LoVo (cell line): ENCODE measurements at regions not wholly inside any gene's neighbourhood (a gene's known extent, or its start where the extent isn't known, plus 50 kb on each side); places are given as distances from the start of the nearest gene placed in this dataset.
"Not testable (repeated sequence)": the region's sequence is repeated elsewhere in the genome, so short reads cannot be mapped to it uniquely, and the experiment has no call there.

ENCODE experiments used
- DNase-seq: peaks from one replicate; pipeline ENCODE4 v3.0.0-alpha.2; 2016; ENCODE audit warnings: low spot score

DNA sequence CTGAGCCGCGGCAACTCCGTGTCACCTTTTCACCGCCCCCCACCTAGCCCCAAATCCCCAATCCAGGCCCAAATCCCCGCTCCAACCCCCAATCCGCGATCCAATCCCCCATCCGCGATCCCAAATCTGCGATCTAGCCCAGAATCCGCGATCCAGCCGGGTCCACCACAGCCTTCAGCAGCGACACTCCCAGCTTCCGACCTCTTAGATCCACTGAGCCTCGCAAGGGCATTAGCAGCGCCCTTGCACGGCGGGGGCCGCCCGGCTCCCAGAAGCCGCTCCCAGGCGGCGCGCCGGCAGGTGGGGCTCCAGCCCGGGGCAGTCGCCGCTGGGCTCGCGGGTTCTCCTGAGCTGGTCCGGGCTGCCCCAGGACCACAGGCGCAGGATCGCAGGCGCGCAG, 116.1 kb upstream of the TPTE start:
- DNase-seq, result not testable (repeated sequence)

DNA sequence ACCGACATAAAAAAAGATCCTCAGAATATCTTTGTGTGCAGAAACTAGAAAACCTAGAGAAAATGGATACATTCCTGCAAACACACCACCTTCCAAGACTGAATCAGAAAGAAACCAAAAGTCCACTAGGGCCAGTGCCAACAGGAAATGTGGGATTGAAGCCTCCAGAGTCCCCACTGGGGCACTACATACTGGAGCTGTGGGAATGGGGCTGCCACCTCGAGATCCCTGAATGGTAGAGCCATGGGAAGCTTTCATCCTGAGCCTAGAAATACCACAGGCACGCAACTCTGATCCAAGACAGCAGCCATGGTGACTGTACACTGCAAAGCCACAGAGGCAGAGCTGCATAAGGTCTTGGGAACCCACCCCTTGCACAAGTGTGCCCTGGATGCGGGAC, 111.6 kb upstream of the TPTE start:
- DNase-seq, result not testable (repeated sequence)

DNA sequence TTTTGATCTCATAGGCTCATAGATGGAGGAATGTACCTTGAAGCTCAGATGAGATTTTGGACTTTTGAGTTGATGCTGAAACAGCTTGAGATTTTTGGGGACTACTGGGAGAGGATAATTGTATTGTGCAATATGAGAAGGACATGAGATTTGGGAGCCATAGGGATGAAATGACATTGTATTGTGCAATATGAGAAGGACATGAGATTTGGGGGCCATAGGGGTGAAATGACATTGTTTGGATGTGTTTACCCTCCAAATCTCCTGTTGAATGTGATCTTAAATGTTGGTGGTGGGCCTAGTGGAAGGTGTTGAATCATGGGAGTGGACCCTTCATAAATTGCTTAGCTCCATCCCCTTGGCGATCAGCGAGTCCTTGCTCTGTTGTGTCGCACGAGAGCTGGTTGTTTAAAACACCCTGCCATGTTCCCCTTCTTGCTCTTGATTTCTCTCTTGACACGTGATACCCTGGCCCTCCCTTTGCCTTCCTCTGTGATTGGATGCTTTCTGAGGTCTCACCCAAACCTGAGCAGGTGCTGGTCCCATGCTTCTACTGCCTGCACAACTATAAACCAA, 110.9 kb upstream of the TPTE start:
- DNase-seq, result not testable (repeated sequence)

DNA sequence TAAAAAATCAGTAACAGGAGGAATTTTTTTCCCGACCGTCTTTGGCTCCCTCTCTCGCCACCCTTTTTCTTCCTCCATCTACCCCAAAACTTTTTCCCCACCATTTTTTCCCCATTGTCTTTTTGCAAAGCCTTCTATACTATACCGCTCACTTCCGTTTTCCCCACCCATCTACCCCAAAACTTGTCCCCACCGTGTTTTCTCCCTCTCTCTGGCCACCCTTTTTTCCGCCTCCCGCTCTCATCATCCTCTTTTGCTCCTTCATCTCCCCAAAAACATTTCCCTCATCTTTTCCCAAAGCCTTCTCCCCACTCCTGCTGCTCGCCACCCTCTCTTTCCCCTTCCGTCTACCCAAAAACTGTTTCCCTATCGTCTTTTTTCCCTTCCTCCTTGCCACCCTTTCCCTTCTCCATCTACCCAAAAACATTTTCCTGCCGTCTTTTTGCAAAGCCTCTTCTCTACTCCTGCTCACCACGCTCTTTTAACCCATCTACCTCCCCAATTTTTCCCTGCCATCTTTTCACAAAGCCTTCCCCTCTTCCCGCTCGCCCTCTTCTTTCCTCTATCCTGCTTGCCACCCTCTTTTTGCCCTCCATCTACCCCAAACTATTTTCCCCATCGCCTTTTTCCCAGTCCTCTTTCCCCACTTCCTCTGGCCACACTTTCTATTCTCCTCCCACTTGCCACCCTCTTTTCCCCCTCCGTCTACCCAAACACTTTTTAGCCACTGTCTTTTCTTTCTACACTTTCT, 109.4 kb upstream of the TPTE start:
- not testable (repeated sequence) for DNase-seq

DNA sequence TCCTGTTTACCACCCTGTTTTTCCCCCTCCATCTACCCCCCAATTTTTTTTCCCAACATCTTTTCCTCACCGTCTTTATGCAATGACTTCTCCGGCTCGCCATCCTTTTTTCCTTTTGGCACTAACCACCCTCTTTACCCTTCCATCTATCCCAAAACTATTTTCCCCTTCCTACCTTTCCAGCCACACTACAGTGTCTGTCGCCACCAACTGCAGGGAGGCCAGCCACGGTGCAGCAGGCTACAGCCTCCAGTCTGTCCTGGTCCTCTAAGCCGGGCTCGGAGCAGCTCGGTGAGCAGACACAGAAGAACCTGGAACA, 108.5 kb upstream of the TPTE start:
- not testable (repeated sequence) for DNase-seq

GRCh38 chr21:10413247-10414120, 107.9 kb upstream of the TPTE start:
- DNase-seq, result not testable (repeated sequence)

- DNase-seq, result not testable (repeated sequence)
These were observed 107.1 kb upstream of the TPTE start for GRCh38 chr21:10414121-10414924.

GRCh38 chr21:10414925-10415254, 106.5 kb upstream of the TPTE start:
- DNase-seq, result not testable (repeated sequence)

DNA sequence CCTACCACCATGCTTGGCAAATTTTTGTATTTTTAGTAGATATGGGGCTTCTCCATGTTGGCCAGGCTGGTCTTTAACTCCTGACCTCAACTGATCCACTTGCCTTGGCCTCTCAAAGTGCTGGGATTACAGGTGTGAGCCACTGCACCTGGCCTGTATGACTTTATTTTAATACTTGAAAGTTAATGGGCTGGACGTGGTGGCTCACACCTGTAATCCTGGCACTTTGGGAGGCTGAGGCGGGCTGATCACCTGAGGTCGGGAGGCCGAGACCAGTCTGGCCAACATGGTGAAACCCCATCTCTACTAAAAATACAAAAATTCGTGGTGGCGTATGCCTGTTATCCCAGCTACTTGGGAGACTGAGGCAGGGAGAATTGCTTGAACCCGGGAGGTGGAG, 105.9 kb upstream of the TPTE start:
- DNase-seq, result not testable (repeated sequence)

DNA sequence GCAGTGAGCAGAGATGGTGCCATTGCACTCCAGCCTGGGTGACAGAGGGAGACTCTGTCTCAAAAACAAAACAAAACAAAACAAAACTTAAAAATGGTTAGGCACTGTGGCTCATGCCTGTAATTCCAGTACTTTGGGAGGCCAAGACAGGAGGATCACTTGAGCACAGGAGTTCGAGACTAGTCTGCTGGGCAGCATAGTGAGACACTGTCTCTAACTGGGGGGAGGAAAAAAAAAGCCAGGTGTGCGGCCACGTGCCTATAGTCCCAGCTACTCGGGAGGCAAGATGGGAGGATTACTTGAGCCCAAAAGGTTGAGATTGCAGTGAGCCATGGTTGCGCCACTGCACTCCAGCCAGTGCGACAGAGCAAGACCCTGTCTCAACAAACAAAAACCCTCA, 105.5 kb upstream of the TPTE start:
- DNase-seq, result not testable (repeated sequence)

DNA sequence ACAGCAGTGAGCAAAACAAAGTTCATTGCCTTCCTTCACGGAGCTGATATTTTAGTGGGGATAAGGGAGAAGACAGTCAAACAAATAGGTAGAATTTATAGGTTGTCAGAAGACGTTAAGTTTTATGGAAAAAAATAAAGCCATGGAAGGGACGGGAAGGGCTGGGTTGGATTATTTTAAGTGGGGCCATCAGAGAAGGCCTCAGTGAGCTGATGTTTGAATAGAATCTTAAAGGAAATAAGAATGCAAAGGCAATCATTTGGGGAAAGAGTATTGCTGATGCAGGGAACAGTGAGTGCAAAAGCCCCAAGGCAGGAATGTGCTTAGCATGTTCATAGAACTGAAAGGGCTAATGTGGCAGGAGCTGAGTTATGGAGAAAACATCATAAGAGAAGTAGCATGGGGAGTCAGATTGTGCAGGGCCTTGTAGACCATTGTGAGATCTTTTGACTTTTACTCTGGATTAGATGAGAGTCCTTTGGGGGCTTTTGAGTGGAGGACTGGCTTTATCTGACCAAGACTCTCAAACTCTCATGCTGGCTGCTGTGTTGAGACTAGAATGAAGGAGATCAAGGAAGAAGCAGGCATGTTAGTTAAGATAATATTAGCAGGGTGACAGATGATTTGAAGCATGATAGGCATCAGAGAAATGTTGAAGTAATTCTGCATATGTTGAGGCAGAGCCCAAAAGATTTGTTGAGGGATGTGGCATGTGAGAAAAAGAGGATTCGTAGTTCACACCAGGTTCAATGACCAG, 104.5 kb upstream of the TPTE start:
- DNase-seq, result not testable (repeated sequence)

- DNase-seq, result not testable (repeated sequence)
These were observed 103.8 kb upstream of the TPTE start for GRCh38 chr21:10417551-10418002.

GRCh38 chr21:10418250-10419048, 102.9 kb upstream of the TPTE start:
- DNase-seq, result not testable (repeated sequence)

- DNase-seq, result not testable (repeated sequence)
These were observed 100.2 kb upstream of the TPTE start for GRCh38 chr21:10421199-10421598.

- not testable (repeated sequence) for DNase-seq
These were observed 99.8 kb upstream of the TPTE start for GRCh38 chr21:10421601-10422000.

- not testable (repeated sequence) for DNase-seq
These were observed 97.1 kb upstream of the TPTE start for GRCh38 chr21:10424097-10424886.

DNA sequence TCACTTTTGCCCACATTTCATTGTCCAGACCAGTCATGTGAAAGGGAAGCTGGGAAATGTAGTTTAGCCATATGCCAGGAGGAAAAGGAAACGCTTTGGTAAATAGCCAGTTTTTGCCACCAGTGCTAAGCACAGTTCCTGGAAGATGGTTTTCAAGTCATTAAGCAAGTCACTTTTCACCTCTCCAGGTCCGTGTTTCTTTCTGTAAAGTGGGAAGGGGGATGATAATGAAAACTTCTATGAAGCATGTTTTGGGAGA, 96.6 kb upstream of the TPTE start:
- not testable (repeated sequence) for DNase-seq

- DNase-seq, result no peak
These were observed 95.5 kb upstream of the TPTE start for GRCh38 chr21:10425856-10426255.

GRCh38 chr21:10426812-10427211, 94.6 kb upstream of the TPTE start:
- not testable (repeated sequence) for DNase-seq

DNA sequence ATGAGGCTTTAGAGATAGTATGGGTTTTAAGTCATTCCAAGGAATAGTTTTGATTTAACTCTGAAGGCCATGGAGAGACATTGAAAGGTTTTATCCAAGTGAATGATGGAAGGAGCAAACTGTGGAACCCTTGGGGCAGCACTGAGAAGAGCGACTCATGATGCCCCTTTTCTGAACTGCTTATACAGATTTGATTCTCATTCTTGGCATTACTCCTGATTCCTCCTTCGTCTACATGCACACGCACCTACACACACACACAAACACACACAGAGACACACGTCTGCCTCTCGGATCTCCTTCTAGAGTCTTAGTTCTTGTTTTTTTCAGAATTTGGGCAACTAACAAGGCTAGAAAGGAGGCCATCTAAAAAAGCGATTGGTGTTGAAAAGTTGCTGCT, 94.1 kb upstream of the TPTE start:
- not testable (repeated sequence) for DNase-seq
